Natural killer cell treated with Interleukin-12 subunit alpha and Interleukin-12 subunit beta and Interleukin-15 and Interleukin-18, amount 100 ng/mL, for 72 hours (primary cell): ENCODE measurements at regions not wholly inside any gene's neighbourhood (a gene's known extent, or its start where the extent isn't known, plus 50 kb on each side); places are given as distances from the start of the nearest gene placed in this dataset.
A peak's percentile ranks its signal among the peaks of the same experiment; 100 is the strongest.
"Not testable (repeated sequence)": the region's sequence is repeated elsewhere in the genome, so short reads cannot be mapped to it uniquely, and the experiment has no call there.

Experiments
- ATAC-seq, 2 donors: fragments of 150-1000 bp; cut with Tn5 transposase in 1 of 2; sonication (Bioruptor Pico), chemical (Tn5 transposase) in 1 of 2; 2 replicates each; pipeline ENCODE4 v1.10.0; 2021
- DNase-seq: peaks from one replicate; pipeline ENCODE4 v3.0.0; 2022; ENCODE audit warnings: low spot score
- H3K27ac Mint-ChIP-seq, 2 donors: 1 replicate in 1 of 2; 2 replicates in 1 of 2; pipeline ENCODE4 v1.8.0; 2022; ENCODE audit warnings: mixed read lengths in 2 of 2, mild to moderate bottlenecking in 1 of 2, moderate library complexity in 1 of 2
- H3K27me3 Mint-ChIP-seq, 2 donors: 1 replicate in 1 of 2; 2 replicates in 1 of 2; pipeline ENCODE4 v1.8.0; 2022; ENCODE audit warnings: mixed read lengths in 2 of 2
- H3K36me3 Mint-ChIP-seq: one replicate; pipeline ENCODE4 v1.8.0; 2022; ENCODE audit warnings: mixed read lengths
- H3K4me1 Mint-ChIP-seq, 2 donors: 1 replicate in 1 of 2; 2 replicates in 1 of 2; pipeline ENCODE4 v1.8.0; 2022; ENCODE audit warnings: low read depth in 2 of 2, mixed read lengths in 2 of 2, mild to moderate bottlenecking in 1 of 2
- H3K4me3 Mint-ChIP-seq: one replicate; pipeline ENCODE4 v1.8.0; 2022; ENCODE audit warnings: mixed read lengths
- H3K9me3 Mint-ChIP-seq: 2 replicates; pipeline ENCODE4 v1.8.0; 2022; ENCODE audit warnings: mixed read lengths

DNA sequence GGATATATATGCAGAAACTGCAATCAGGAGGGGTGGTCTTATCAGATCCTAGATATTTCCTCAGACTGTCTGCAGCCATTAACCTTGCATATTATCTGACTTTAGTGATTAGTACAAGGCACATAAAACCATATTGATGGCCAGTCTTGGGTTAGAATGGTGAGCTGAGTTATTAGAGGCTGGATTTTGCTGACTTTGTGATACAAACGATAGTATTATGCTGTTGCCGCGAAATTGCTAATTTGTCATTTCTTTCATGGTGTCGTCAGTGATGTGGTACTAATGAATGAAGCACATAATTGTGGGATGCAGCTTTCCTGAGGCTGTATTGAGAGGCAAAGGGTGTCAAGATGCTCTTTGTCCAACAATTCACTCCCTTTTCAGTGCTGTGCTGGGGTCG lies 172.5 kb downstream of the TEX29 start:
- no peaks in the 10 kb centered on the region for H3K4me1 Mint-ChIP-seq
- DNase-seq = no peak
- ATAC-seq = no peak
- peaks cover 0 to 6% of the 10 kb centered on the region in 2 donors for H3K27me3 Mint-ChIP-seq
- H3K4me3 Mint-ChIP-seq = no peak overlapping the region
- H3K27ac Mint-ChIP-seq = no peak overlapping the region
- H3K9me3 Mint-ChIP-seq = no peaks in the 10 kb centered on the region
- H3K36me3 Mint-ChIP-seq = no peaks in the 10 kb centered on the region

DNA sequence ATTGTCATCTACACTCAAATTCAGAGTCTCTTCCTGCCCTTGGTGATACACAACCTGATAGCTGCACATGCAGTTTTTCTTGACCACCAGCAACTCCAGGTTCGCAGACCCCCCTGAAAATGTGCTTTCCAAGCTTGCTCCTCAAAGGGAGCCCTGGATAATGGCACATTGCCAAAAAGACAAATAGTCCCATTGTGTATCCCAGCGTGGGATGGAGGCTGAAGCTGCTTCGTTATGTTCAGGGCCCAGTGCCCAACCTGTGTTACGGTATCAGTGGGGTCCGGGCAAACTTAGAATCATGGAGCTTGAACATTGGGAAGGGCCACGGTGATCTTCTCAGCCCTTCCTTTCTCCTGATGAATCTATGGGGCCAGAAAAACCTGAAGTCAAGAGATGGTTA lies 173.0 kb downstream of the TEX29 start:
- H3K4me1 Mint-ChIP-seq = no peaks in the 10 kb centered on the region
- H3K9me3 Mint-ChIP-seq = no peaks in the 10 kb centered on the region
- H3K27ac Mint-ChIP-seq = no peak overlapping the region
- no peak for DNase-seq
- no peaks in the 10 kb centered on the region for H3K36me3 Mint-ChIP-seq
- H3K27me3 Mint-ChIP-seq = peaks cover 0 to 6% of the 10 kb centered on the region in 2 donors
- no peak overlapping the region for H3K4me3 Mint-ChIP-seq
- ATAC-seq = no peak

DNA sequence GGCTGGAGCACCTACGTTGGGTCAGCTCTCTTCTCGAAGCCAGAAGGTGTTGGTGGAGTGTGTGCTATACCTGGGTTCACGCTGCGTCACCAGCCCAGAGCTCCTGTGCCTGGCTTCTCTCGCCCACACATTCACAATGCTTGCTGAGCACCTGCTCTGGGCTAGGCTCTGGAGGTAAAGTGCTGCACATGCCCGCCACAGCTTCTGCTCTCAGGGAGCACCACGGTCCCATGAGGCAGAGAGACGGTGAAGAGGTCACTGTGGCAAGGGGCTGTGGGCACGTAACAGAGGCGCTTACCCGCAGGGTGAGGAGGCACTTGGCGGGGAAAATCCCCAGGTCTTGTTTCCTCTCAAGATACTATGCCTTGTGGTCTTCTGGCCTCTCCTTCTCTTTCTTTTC lies 174.2 kb downstream of the TEX29 start:
- DNase-seq = no peak
- Mint-ChIP-seq H3K27ac (no peak overlapping the region), H3K27me3 (peaks cover 6 to 7% of the 10 kb centered on the region in 2 donors), H3K36me3 (no peaks in the 10 kb centered on the region), H3K4me1 (no peaks in the 10 kb centered on the region), H3K4me3 (no peak overlapping the region), H3K9me3 (no peaks in the 10 kb centered on the region)
- peak in 1 of 2 donors; percentile 20 for ATAC-seq

DNA sequence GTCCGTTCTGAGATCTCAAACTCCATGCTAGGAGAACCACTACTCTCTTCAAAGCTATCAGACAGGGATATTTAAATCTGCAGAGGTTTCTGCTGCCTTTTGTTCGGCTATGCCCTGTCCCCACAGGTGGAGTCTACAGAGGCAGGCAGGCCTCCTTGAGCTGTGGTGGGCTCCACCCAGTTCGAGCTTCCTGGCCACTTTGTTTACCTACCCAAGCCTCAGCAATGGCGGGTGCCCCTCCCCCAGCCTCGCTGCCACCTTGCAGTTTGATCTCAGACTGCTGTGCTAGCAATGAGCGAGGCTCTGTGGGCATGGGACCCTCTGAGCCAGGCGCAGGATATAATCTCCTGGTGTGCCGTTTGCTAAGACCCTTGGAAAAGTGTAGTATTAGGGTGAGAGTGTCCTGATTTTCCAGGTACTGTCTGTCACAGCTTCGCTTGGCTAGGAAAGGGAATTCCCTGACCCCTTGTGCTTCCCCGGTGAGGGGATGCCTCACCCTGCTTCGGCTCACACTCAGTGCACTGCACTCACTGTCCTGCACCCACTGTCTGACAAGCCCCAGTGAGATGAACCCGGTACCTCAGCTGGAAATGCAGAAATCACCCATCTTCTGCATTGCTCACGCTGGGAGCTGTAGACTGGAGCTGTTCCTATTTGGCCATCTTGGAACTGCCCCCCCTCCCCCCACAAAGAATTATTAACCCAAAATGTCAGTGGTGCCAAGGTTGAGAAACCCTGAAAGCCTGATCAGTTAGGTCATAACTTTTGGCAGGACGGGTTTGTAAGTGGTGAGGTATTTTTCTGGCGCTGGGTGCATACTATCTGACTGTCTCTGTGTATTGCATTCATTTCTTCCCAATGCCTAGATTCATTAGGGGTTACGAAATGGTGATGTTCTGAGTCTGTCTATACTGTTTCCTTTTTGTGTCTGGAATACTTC lies 181.4 kb downstream of the TEX29 start:
- H3K27ac Mint-ChIP-seq, H3K9me3 Mint-ChIP-seq, ATAC-seq, DNase-seq, H3K4me3 Mint-ChIP-seq, H3K36me3 Mint-ChIP-seq, H3K4me1 Mint-ChIP-seq: not testable (repeated sequence)
- peaks cover 16 to 30% of the 10 kb centered on the region in 2 donors for H3K27me3 Mint-ChIP-seq

DNA sequence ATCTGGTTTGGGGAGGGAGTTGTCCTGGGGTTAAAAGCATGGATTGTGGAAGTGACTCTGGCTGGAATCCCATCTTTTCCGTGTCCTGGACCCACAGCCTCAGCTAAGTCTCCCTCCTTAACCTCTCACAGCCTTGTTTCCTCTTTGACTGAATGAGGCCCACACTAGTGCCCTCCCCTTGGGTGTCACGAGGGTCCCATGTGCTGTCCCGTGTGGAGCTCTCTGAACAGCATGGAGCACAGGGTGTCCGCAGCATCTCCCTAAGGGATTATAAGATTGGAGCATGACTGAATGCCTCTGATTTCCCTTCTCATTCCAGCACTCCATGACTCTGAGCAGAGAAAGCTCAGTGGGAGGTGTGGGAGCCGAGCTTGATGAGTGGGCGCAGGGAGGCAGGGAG lies 182.5 kb downstream of the TEX29 start:
- Mint-ChIP-seq H3K36me3 (no peaks in the 10 kb centered on the region), H3K27ac (no peak overlapping the region), H3K9me3 (no peaks in the 10 kb centered on the region), H3K4me3 (no peak overlapping the region), H3K27me3 (peaks cover 13 to 30% of the 10 kb centered on the region in 2 donors), H3K4me1 (no peaks in the 10 kb centered on the region)
- DNase-seq (no peak), ATAC-seq (peak in 1 of 2 donors; percentile 28)

DNA sequence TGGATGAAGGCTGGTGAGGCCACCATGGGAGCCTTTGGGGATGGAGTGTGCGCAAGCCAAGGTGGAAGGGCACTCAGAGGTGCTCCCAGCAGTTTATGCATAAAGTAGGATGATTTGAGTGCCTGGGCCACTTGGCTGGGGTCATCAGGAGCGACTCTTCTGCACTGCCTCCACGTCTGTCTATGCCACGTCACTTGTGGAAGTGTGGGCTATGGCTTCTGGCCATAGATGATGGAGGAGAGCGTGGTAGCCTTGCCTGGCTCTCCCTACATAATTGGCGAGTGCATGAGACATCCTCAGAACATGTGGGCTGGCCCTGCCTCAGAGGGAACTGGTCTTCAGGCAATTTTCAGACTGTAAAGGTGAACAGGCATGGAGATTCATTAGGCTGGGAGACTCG lies 182.9 kb downstream of the TEX29 start:
- Mint-ChIP-seq H3K9me3 (no peaks in the 10 kb centered on the region), H3K4me3 (no peak overlapping the region), H3K4me1 (no peaks in the 10 kb centered on the region), H3K27ac (no peak overlapping the region), H3K27me3 (peaks cover 13 to 30% of the 10 kb centered on the region in 2 donors), H3K36me3 (no peaks in the 10 kb centered on the region)
- DNase-seq (no peak), ATAC-seq (peak; percentile 24 to 28)

DNA sequence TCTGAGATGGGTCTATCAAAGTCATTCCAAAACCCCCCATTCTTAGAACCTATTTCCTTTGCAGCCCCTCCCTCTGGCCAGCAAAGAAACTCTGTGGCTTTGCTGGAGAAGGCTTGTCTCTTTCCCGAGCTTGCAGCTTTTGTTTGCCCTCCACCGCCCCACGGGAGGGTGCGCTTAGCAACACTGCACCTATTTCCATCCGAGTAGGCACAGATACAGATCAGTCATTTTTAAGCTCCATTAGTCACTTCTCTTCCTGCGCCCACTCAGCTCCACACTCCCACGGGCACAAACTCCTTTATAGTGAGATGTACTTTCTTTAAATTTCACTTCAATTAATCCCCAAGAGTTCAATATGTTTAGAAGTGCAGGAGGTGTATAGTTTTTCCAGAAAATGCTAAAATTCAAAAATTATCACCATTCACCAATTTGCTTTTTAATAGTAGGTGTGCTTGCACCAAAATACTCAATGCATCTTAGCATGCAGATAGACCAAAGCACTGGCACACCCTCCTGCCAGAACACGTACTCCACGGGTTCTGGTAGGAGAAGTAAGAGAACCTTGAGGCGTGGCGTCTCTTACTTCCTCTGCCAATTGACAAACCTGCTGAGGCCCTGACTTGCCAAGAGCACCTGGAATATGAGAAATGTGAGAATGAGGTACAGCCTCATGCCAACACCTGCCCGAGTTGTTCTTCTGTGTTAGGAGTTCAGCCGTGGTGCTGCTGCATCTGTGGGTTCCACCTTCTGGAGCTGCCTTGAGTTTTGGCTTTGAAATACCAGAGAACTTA lies 183.7 kb downstream of the TEX29 start:
- no peak overlapping the region for H3K27ac Mint-ChIP-seq
- DNase-seq = no peak
- no peak overlapping the region for H3K4me3 Mint-ChIP-seq
- no peaks in the 10 kb centered on the region for H3K36me3 Mint-ChIP-seq
- peaks cover 15 to 27% of the 10 kb centered on the region in 2 donors for H3K27me3 Mint-ChIP-seq
- no peaks in the 10 kb centered on the region for H3K9me3 Mint-ChIP-seq
- ATAC-seq = no peak
- no peaks in the 10 kb centered on the region for H3K4me1 Mint-ChIP-seq

DNA sequence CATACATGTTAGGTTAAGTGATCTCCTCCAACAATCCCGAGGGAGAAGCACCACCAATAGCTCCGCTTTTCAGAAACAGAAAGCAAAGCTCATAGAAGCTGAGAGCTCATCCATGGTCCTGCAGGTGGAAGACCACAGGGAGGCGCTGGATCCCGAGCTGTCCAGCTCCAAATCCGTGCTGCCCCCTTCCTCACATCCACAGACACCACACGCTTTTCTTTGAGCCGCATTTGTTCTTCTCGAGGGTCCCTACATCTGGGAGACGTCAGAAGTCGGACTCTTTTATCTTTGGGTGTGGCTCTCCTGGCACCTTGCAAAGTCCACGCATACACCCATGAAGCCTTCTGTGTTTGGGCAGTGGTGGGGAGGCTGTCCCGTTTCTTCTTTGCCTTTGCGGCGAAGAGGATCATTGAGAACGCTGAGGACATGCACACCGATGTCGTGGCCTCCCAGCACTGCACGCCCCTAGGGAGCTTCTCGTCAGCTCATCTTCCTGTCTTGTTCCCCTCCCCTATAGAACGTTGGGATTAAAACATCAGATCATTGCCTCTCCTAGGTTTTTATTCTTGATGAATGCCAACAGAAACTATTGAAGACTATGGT lies 184.8 kb downstream of the TEX29 start:
- H3K27ac Mint-ChIP-seq = no peak overlapping the region
- H3K4me1 Mint-ChIP-seq = no peaks in the 10 kb centered on the region
- ATAC-seq (no peak), DNase-seq (no peak)
- H3K9me3 Mint-ChIP-seq = no peaks in the 10 kb centered on the region
- H3K27me3 Mint-ChIP-seq = peaks cover 16 to 18% of the 10 kb centered on the region in 2 donors
- no peaks in the 10 kb centered on the region for H3K36me3 Mint-ChIP-seq
- H3K4me3 Mint-ChIP-seq = no peak overlapping the region

DNA sequence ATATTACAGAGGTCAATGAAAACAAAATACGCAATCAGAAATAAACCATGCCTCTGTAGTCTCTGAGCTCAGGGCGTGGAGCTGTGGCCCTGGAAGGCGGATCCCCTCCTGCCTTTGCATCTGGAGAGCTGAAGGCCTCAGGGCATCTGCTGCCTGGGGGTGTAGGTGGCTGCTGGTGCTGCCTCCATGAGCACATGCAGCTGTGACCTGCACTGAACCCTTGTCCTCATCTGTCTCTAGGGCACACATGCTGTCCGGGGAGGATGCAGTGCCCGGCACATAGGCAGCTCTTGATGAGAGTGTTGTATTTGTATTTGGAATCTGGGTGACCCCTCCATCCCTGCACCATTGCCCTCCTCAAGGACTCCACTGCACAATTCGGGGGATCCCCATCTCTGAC lies 185.7 kb downstream of the TEX29 start:
- H3K27ac Mint-ChIP-seq = no peak overlapping the region
- H3K4me1 Mint-ChIP-seq = no peaks in the 10 kb centered on the region
- no peak overlapping the region for H3K4me3 Mint-ChIP-seq
- no peaks in the 10 kb centered on the region for H3K36me3 Mint-ChIP-seq
- H3K9me3 Mint-ChIP-seq = no peaks in the 10 kb centered on the region
- ATAC-seq (no peak), DNase-seq (no peak)
- H3K27me3 Mint-ChIP-seq = peaks cover 12 to 16% of the 10 kb centered on the region in 2 donors

DNA sequence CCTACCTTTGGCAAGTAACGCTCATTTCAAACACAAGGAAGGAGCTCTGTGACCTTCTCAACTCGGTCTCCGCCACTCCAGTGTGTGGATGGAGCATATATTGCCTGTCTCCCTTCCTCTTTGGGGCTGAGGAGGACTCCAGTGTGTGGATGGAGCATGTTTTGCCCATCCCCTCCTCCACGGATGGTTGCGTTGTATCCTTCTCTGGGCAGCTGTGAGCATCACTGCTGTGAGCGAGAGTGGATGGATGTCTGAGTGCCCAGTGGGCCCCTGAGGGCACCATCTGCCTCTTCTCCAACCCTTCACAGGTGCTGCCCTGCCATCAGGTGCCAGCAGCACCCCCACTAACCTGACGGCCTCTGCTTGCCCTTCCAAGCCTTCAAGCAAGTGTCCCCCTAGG lies 186.2 kb downstream of the TEX29 start:
- H3K4me3 Mint-ChIP-seq = no peak overlapping the region
- H3K4me1 Mint-ChIP-seq = no peaks in the 10 kb centered on the region
- ATAC-seq = no peak
- H3K27ac Mint-ChIP-seq = no peak overlapping the region
- H3K9me3 Mint-ChIP-seq = no peaks in the 10 kb centered on the region
- peaks cover 17 to 20% of the 10 kb centered on the region in 2 donors for H3K27me3 Mint-ChIP-seq
- H3K36me3 Mint-ChIP-seq = no peaks in the 10 kb centered on the region
- DNase-seq = no peak

DNA sequence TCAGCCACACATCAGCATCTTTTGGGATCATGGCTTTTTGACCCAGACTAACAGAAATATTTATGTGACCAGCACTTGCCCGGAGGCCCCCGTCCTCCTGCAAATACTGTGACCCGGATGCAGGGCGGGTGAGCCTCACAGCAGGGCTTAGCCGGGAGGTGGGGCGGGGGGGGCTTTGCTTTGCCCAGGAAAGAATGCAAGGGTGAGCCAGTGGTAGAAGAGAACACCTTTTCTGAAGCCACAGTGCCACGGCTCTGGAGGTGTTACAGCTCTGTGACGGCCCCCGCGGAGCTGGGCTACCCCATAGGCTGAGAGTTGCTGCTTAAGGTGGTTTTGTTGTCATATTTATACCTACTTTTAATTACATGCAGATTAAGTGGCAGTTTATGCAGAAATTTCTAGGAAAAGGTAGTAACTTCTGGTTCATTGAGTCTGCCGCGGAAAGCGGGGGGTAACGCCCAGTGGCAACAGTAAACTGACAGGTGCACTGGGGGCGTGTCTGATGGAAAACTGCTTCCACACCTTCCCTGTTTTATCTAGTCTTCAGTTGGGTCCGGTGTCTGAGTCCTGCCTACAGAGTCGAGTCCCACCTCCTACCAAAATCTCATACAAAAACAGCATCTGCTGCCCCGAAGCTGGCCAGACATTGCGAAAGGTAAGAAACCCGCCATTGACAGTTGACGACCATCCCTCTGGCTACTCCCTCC lies 187.9 kb downstream of the TEX29 start:
- H3K36me3 Mint-ChIP-seq = no peaks in the 10 kb centered on the region
- H3K27me3 Mint-ChIP-seq = peaks cover 11 to 13% of the 10 kb centered on the region in 2 donors
- no peak overlapping the region for H3K27ac Mint-ChIP-seq
- no peak overlapping the region for H3K4me3 Mint-ChIP-seq
- no peaks in the 10 kb centered on the region for H3K4me1 Mint-ChIP-seq
- no peak for ATAC-seq
- H3K9me3 Mint-ChIP-seq = no peaks in the 10 kb centered on the region
- no peak for DNase-seq

DNA sequence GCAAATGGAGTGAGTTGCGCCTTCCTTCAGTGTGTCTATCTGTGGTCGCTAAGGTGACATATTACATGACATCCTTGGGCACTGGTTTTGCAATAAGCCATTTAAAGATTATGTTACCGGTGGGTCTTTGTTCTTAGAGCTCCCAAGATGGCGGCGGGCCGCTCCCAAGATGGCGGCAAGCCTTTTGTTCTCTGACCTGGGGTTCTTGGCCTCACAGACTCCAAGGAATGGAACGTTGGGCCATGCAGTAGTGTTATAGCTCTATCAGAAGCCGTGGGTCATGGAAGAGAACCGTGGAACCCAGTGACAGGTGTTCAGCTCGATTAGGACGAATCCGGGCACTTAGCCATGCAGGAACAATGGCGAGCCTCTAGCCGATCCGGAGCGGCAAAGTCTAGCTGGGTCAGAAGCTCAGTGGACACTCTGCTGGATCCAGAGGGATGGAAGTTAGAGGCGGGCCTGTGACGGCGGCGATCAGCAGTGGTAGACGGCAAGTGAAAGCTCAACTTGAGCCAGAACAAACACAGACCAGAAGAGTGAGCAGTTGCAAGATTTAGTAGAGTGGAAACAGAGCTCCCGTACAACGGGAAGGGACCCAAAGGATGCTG lies 188.6 kb downstream of the TEX29 start:
- Mint-ChIP-seq H3K36me3 (no peaks in the 10 kb centered on the region), H3K27me3 (peaks cover 8 to 13% of the 10 kb centered on the region in 2 donors)
- ATAC-seq = no peak

More for the DNA sequence above, 188.6 kb downstream of the TEX29 start:
- Mint-ChIP-seq H3K4me1 (no peaks in the 10 kb centered on the region), H3K4me3 (no peak overlapping the region), H3K27ac (no peak overlapping the region), H3K9me3 (no peaks in the 10 kb centered on the region)
- DNase-seq = no peak
